ENCODE measurements at regions not wholly inside any gene's neighbourhood (a gene's known extent, or its start where the extent isn't known, plus 50 kb on each side); places are given as distances from the start of the nearest gene placed in this dataset.

- H3K36me3 Mint-ChIP-seq (ENCODE audit: low read depth): no peaks in the 10 kb centered on the region
- intact Hi-C loops (cut with DNase I, micrococcal nuclease): no loop called here
- no peak overlapping the region for H3K4me3 Mint-ChIP-seq
- ChIA-PET CTCF (no interaction called here), POLR2A (no interaction called here)
- Histone ChIP-seq H3K4me1 (ENCODE audit: insufficient read depth, low read length) (no peaks in the 10 kb centered on the region), H3K9me3 (ENCODE audit: control insufficient read depth in 1 of 2, insufficient read depth in 1 of 2, low read length in 2 of 2) (peaks cover 0 to 24% of the 10 kb centered on the region in 2 experiments), H3K36me3 (ENCODE audit: insufficient read depth, low read length) (no peaks in the 10 kb centered on the region), H3K27ac (ENCODE audit: low read depth in 1 of 2, low read length in 2 of 2) (no peak overlapping the region), H3K4me3 (ENCODE audit: low read length) (no peak overlapping the region), H3K27me3 (ENCODE audit: control insufficient read depth in 1 of 2, insufficient read depth in 2 of 2, low read length in 2 of 2) (peaks cover 5 to 11% of the 10 kb centered on the region in 2 experiments)
- TF ChIP-seq, protein P1, sequence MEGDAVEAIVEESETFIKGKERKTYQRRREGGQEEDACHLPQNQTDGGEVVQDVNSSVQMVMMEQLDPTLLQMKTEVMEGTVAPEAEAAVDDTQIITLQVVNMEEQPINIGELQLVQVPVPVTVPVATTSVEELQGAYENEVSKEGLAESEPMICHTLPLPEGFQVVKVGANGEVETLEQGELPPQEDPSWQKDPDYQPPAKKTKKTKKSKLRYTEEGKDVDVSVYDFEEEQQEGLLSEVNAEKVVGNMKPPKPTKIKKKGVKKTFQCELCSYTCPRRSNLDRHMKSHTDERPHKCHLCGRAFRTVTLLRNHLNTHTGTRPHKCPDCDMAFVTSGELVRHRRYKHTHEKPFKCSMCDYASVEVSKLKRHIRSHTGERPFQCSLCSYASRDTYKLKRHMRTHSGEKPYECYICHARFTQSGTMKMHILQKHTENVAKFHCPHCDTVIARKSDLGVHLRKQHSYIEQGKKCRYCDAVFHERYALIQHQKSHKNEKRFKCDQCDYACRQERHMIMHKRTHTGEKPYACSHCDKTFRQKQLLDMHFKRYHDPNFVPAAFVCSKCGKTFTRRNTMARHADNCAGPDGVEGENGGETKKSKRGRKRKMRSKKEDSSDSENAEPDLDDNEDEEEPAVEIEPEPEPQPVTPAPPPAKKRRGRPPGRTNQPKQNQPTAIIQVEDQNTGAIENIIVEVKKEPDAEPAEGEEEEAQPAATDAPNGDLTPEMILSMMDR (IDR thresholded peaks at IDR 0.05): no peak
- no peak for ATAC-seq (ENCODE audit: poor library complexity)
- no peaks in the 10 kb centered on the region for H3K9me3 Mint-ChIP-seq
- H3K27me3 Mint-ChIP-seq: peaks cover 28% of the 10 kb centered on the region
- DNase-seq: no peak
- H3K4me1 Mint-ChIP-seq (ENCODE audit: low read depth): no peaks in the 10 kb centered on the region
- no peak overlapping the region for H3K27ac Mint-ChIP-seq
Measured at GRCh38 chr9:126049088-126049487, 277.5 kb upstream of the MVB12B start.

DNA sequence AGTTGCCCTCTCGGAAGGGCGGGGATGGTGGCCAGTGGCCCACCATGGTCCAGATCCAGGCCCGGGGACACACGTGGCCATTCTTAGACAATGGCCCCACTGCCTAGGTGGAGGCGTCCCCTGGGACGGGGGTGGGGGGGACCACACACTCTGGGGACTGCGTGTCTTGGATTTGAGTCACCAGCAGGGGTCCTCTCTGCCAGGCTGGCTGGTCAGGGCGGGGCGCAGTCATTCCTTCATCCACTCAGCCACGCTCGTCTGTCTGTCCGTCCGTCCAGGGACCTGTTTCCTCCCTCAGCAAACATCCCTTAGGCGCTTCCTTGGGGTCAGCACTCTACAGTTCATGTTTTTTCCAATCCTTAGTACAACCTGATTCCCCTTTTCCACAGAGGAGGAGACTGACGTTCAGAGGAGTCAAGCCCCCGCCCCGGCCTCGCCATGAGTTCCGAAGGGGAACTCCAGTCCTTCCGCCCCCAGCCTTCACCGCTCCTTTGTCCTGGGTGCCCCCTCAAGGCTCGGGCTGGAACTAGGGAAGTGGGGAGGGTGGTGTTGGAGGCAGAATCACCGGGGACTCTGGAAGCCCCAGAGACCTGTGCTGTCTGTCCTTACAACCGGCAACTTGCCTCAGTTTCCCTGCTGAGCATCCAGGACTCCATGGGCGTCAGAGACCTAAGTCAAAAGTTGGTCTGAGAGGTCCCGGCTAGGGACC, 276.6 kb upstream of the MVB12B start:
- H3K4me1 ChIP-seq (ENCODE audit: insufficient read depth, low read length): no peaks in the 10 kb centered on the region
- TF ChIP-seq, protein P1 (IDR thresholded peaks at IDR 0.05): no peak
- POLR2A ChIA-PET: no interaction called here
- no peak overlapping the region for H3K4me3 ChIP-seq (ENCODE audit: low read length)
- H3K27me3 Mint-ChIP-seq: peaks cover 29% of the 10 kb centered on the region
- no peak overlapping the region for H3K27ac Mint-ChIP-seq
- peaks cover 9 to 15% of the 10 kb centered on the region in 2 experiments for H3K27me3 ChIP-seq (ENCODE audit: control insufficient read depth in 1 of 2, insufficient read depth in 2 of 2, low read length in 2 of 2)
- H3K36me3 Mint-ChIP-seq (ENCODE audit: low read depth): no peaks in the 10 kb centered on the region
- DNase-seq: no peak
- H3K9me3 Mint-ChIP-seq: no peaks in the 10 kb centered on the region
- H3K36me3 ChIP-seq (ENCODE audit: insufficient read depth, low read length): no peaks in the 10 kb centered on the region
- intact Hi-C loops (cut with DNase I, micrococcal nuclease): no loop called here
- ATAC-seq (ENCODE audit: poor library complexity): no peak
- CTCF ChIA-PET: no interaction called here
- no peak overlapping the region for H3K4me3 Mint-ChIP-seq
- no peak overlapping the region for H3K27ac ChIP-seq (ENCODE audit: low read depth in 1 of 2, low read length in 2 of 2)
- H3K9me3 ChIP-seq (ENCODE audit: control insufficient read depth in 1 of 2, insufficient read depth in 1 of 2, low read length in 2 of 2): peaks cover 0 to 18% of the 10 kb centered on the region in 2 experiments
- no peaks in the 10 kb centered on the region for H3K4me1 Mint-ChIP-seq (ENCODE audit: low read depth)

DNA sequence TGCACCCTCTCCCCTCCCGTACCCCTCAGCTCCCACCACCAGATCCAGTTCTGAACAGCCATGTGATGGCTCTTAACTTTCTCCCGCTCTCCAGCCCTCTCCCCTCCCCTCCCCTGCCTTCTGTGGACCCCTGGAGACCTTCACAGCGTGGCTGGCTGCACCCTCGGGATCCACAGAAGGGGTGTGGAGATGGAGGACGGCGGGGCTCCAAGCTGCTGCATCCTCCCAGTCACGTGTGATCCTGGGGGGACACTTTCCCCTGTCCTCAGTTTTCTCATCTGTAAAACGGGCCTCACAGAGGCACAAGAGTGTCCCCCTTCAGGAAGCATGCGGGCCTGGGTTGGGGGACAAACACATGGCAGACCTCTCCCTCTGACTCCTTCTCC, 276.0 kb upstream of the MVB12B start:
- intact Hi-C loops (cut with DNase I, micrococcal nuclease): no loop called here
- H3K9me3 Mint-ChIP-seq: no peaks in the 10 kb centered on the region
- ATAC-seq (ENCODE audit: poor library complexity): no peak
- CTCF ChIA-PET: no interaction called here
- Histone ChIP-seq H3K36me3 (ENCODE audit: insufficient read depth, low read length) (no peaks in the 10 kb centered on the region), H3K27me3 (ENCODE audit: control insufficient read depth in 1 of 2, insufficient read depth in 2 of 2, low read length in 2 of 2) (peaks cover 9 to 15% of the 10 kb centered on the region in 2 experiments), H3K4me3 (ENCODE audit: low read length) (no peak overlapping the region), H3K9me3 (ENCODE audit: control insufficient read depth in 1 of 2, insufficient read depth in 1 of 2, low read length in 2 of 2) (peaks cover 0 to 14% of the 10 kb centered on the region in 2 experiments), H3K27ac (ENCODE audit: low read depth in 1 of 2, low read length in 2 of 2) (no peak overlapping the region), H3K4me1 (ENCODE audit: insufficient read depth, low read length) (no peaks in the 10 kb centered on the region)
- POLR2A ChIA-PET: no interaction called here
- H3K4me3 Mint-ChIP-seq: no peak overlapping the region
- TF ChIP-seq, protein P1 (IDR thresholded peaks at IDR 0.05): no peak
- no peaks in the 10 kb centered on the region for H3K4me1 Mint-ChIP-seq (ENCODE audit: low read depth)
- peaks cover 28% of the 10 kb centered on the region for H3K27me3 Mint-ChIP-seq
- no peak for DNase-seq
- H3K27ac Mint-ChIP-seq: no peak overlapping the region
- H3K36me3 Mint-ChIP-seq (ENCODE audit: low read depth): no peaks in the 10 kb centered on the region
